Body of pancreas (tissue), 4 donors: ENCODE measurements at regions not wholly inside any gene's neighbourhood (a gene's known extent, or its start where the extent isn't known, plus 50 kb on each side); places are given as distances from the start of the nearest gene placed in this dataset.

Experiments
- ATAC-seq: fragments of 150-250 bp; one replicate; pipeline ENCODE4 v1.9.1; 2016
- DNase-seq, 4 donors: peaks; one replicate each; pipeline ENCODE4 v3.0.0-alpha.2; 2019
- H3K27ac ChIP-seq, 4 donors: fragments of 200-600 bp; sonication (generic); 1 replicate in 3 of 4; 2 replicates in 1 of 4; pipeline versions ENCODE4 v1.5.1 to v1.6.1; 2016 to 2019; ENCODE audit warnings: mild to moderate bottlenecking in 1 of 4, mixed read lengths in 1 of 4, moderate library complexity in 1 of 4
- H3K27me3 ChIP-seq, 2 donors: fragments of 200-600 bp; sonication (generic); one replicate each; pipeline ENCODE4 v1.6.0; 2016; ENCODE audit warnings: mild to moderate bottlenecking in 1 of 2
- H3K36me3 ChIP-seq, 2 donors: fragments of 200-600 bp; sonication (generic); replicated peaks in 1 of 2; 2 replicates each; pipeline ENCODE4 v1.5.1; 2016; ENCODE audit warnings: low read depth in 2 of 2; ENCODE audit not compliant: insufficient read depth in 1 of 2
- H3K4me1 ChIP-seq: fragments of 200-600 bp; sonication (generic); one replicate; pipeline ENCODE4 v1.6.0; 2016
- H3K4me3 ChIP-seq, 2 donors: fragments of 200-600 bp; sonication (generic); 1 replicate in 1 of 2; 2 replicates in 1 of 2; pipeline ENCODE4 v1.5.1; 2016 to 2019
- H3K9me3 ChIP-seq, 3 donors: fragments of 200-600 bp; sonication (generic); 1 replicate in 2 of 3; 2 replicates in 1 of 3; pipeline ENCODE4 v1.5.1; 2016
- CTCF ChIP-seq, 7 experiments: fragments of 450-650 bp in 4 of 7; fragments of 200-600 bp in 3 of 7; sonication (generic) in 3 of 7; IDR thresholded peaks; one replicate each; pipeline ENCODE4 v1.5.1; 2016 to 2019; ENCODE audit warnings: antibody characterized with exemption in 7 of 7
- POLR2A ChIP-seq, 3 donors: fragments of 450-650 bp; IDR thresholded peaks; one replicate each; pipeline ENCODE4 v1.6.1; 2016; ENCODE audit warnings: antibody characterized with exemption in 3 of 3, mild to moderate bottlenecking in 2 of 3
- WGBS, 2 donors: methylation state at CpG; one replicate each; pipeline ENCODE4 v1.1.5; 2017; 5-methylcytosine and 5-hydroxymethylcytosine counted together
- intact Hi-C: fragments of 100-400 bp; cut with DNase I; formaldehyde crosslinking; loops from one replicate; pipeline ENCODE4 v1.15.1; 2023

GRCh38 chr6:114446342-114446741 lies 103.5 kb upstream of the HS3ST5 start:
- H3K9me3 ChIP-seq = no peaks in the 10 kb centered on the region
- H3K4me1 ChIP-seq = no peaks in the 10 kb centered on the region
- H3K4me3 ChIP-seq = no peak overlapping the region
- H3K36me3 ChIP-seq = no peaks in the 10 kb centered on the region
- ATAC-seq = no peak
- H3K27ac ChIP-seq = no peak overlapping the region
- no peaks in the 10 kb centered on the region for H3K27me3 ChIP-seq
- DNase-seq = no peak
- no peak for TF ChIP-seq CTCF (IDR thresholded peaks at IDR 0.05)
- TF ChIP-seq POLR2A (IDR thresholded peaks at IDR 0.05) = no peak
- intact Hi-C loops = no loop called here
- WGBS, 2 donors = 52 to 60% methylated on average over 2 of the region's 2 CpGs

GRCh38 chr6:114445846-114446245 lies 103.0 kb upstream of the HS3ST5 start:
- ATAC-seq = no peak
- Histone ChIP-seq H3K9me3 (no peaks in the 10 kb centered on the region), H3K4me3 (no peak overlapping the region), H3K4me1 (no peaks in the 10 kb centered on the region), H3K27me3 (no peaks in the 10 kb centered on the region), H3K36me3 (no peaks in the 10 kb centered on the region), H3K27ac (no peak overlapping the region)
- no peak for DNase-seq
- intact Hi-C loops = no loop called here
- WGBS, 2 donors = 82 to 89% methylated on average over 2 of the region's 2 CpGs
- TF ChIP-seq CTCF (IDR thresholded peaks at IDR 0.05) (no peak), POLR2A (IDR thresholded peaks at IDR 0.05) (no peak)

GRCh38 chr6:114439411-114439810 lies 96.6 kb upstream of the HS3ST5 start:
- Histone ChIP-seq H3K4me1 (no peaks in the 10 kb centered on the region), H3K9me3 (no peaks in the 10 kb centered on the region), H3K4me3 (no peak overlapping the region), H3K36me3 (no peaks in the 10 kb centered on the region), H3K27ac (no peak overlapping the region), H3K27me3 (no peaks in the 10 kb centered on the region)
- 89 to 91% methylated on average over 1 of the region's 1 CpG for WGBS, 2 donors
- ATAC-seq (no peak), DNase-seq (no peak)
- no peak for TF ChIP-seq POLR2A (IDR thresholded peaks at IDR 0.05)
- no peak for TF ChIP-seq CTCF (IDR thresholded peaks at IDR 0.05)
- intact Hi-C loops = no loop called here

GRCh38 chr6:114437235-114437634 lies 94.4 kb upstream of the HS3ST5 start:
- H3K36me3 ChIP-seq = no peaks in the 10 kb centered on the region
- no peak overlapping the region for H3K4me3 ChIP-seq
- intact Hi-C loops = no loop called here
- H3K4me1 ChIP-seq = no peaks in the 10 kb centered on the region
- ATAC-seq = no peak
- DNase-seq = no peak
- no peaks in the 10 kb centered on the region for H3K9me3 ChIP-seq
- no peak overlapping the region for H3K27ac ChIP-seq
- TF ChIP-seq POLR2A (IDR thresholded peaks at IDR 0.05) (no peak), CTCF (IDR thresholded peaks at IDR 0.05) (no peak)
- H3K27me3 ChIP-seq = no peaks in the 10 kb centered on the region
- WGBS, 2 donors = 38 to 39% methylated on average over 1 of the region's 1 CpG

GRCh38 chr6:114436691-114437090 lies 93.9 kb upstream of the HS3ST5 start:
- Histone ChIP-seq H3K9me3 (no peaks in the 10 kb centered on the region), H3K36me3 (no peaks in the 10 kb centered on the region), H3K27ac (no peak overlapping the region), H3K4me1 (no peaks in the 10 kb centered on the region), H3K27me3 (no peaks in the 10 kb centered on the region), H3K4me3 (no peak overlapping the region)
- no peak for ATAC-seq
- DNase-seq = no peak
- WGBS, 2 donors = 41% methylated on average over 3 of the region's 3 CpGs
- intact Hi-C loops = no loop called here
- TF ChIP-seq CTCF (IDR thresholded peaks at IDR 0.05) = no peak
- TF ChIP-seq POLR2A (IDR thresholded peaks at IDR 0.05) = no peak
